Natural killer cell treated with Interleukin-12 subunit alpha and Interleukin-12 subunit beta and Interleukin-15 and Interleukin-18, amount 100 ng/mL, for 72 hours (primary cell): ENCODE measurements at regions not wholly inside any gene's neighbourhood (a gene's known extent, or its start where the extent isn't known, plus 50 kb on each side); places are given as distances from the start of the nearest gene placed in this dataset.
"Not testable (repeated sequence)": the region's sequence is repeated elsewhere in the genome, so short reads cannot be mapped to it uniquely, and the experiment has no call there.

Experiments used
- ATAC-seq, 2 donors: fragments of 150-1000 bp; cut with Tn5 transposase in 1 of 2; sonication (Bioruptor Pico), chemical (Tn5 transposase) in 1 of 2; 2 replicates each; pipeline ENCODE4 v1.10.0; 2021
- DNase-seq: peaks from one replicate; pipeline ENCODE4 v3.0.0; 2022; ENCODE audit warnings: low spot score
- H3K27ac Mint-ChIP-seq, 2 donors: 1 replicate in 1 of 2; 2 replicates in 1 of 2; pipeline ENCODE4 v1.8.0; 2022; ENCODE audit warnings: mixed read lengths in 2 of 2, mild to moderate bottlenecking in 1 of 2, moderate library complexity in 1 of 2
- H3K27me3 Mint-ChIP-seq, 2 donors: 1 replicate in 1 of 2; 2 replicates in 1 of 2; pipeline ENCODE4 v1.8.0; 2022; ENCODE audit warnings: mixed read lengths in 2 of 2
- H3K36me3 Mint-ChIP-seq: one replicate; pipeline ENCODE4 v1.8.0; 2022; ENCODE audit warnings: mixed read lengths
- H3K4me1 Mint-ChIP-seq, 2 donors: 1 replicate in 1 of 2; 2 replicates in 1 of 2; pipeline ENCODE4 v1.8.0; 2022; ENCODE audit warnings: low read depth in 2 of 2, mixed read lengths in 2 of 2, mild to moderate bottlenecking in 1 of 2
- H3K4me3 Mint-ChIP-seq: one replicate; pipeline ENCODE4 v1.8.0; 2022; ENCODE audit warnings: mixed read lengths
- H3K9me3 Mint-ChIP-seq: 2 replicates; pipeline ENCODE4 v1.8.0; 2022; ENCODE audit warnings: mixed read lengths

- Mint-ChIP-seq H3K4me1 (no peaks in the 10 kb centered on the region), H3K36me3 (no peaks in the 10 kb centered on the region), H3K27me3 (peaks cover 8 to 24% of the 10 kb centered on the region in 2 donors), H3K27ac (no peak overlapping the region), H3K4me3 (no peak overlapping the region), H3K9me3 (no peaks in the 10 kb centered on the region)
- DNase-seq (no peak), ATAC-seq (no peak)
These were observed 172.2 kb upstream of the HEY2 start for GRCh38 chr6:125577124-125577662.

- no peaks in the 10 kb centered on the region for H3K36me3 Mint-ChIP-seq
- H3K27ac Mint-ChIP-seq: no peak overlapping the region
- ATAC-seq: no peak
- H3K4me1 Mint-ChIP-seq: no peaks in the 10 kb centered on the region
- no peak overlapping the region for H3K4me3 Mint-ChIP-seq
- H3K9me3 Mint-ChIP-seq: no peaks in the 10 kb centered on the region
- DNase-seq: no peak
- H3K27me3 Mint-ChIP-seq: peaks cover 12 to 52% of the 10 kb centered on the region in 2 donors
These were observed 164.9 kb upstream of the HEY2 start for GRCh38 chr6:125584468-125584939.

- no peaks in the 10 kb centered on the region for H3K36me3 Mint-ChIP-seq
- no peaks in the 10 kb centered on the region for H3K9me3 Mint-ChIP-seq
- no peak overlapping the region for H3K4me3 Mint-ChIP-seq
- no peak for DNase-seq
- peaks cover 14 to 56% of the 10 kb centered on the region in 2 donors for H3K27me3 Mint-ChIP-seq
- no peaks in the 10 kb centered on the region for H3K4me1 Mint-ChIP-seq
- ATAC-seq: no peak
- H3K27ac Mint-ChIP-seq: no peak overlapping the region
These were observed 164.0 kb upstream of the HEY2 start for GRCh38 chr6:125585470-125585869.

GRCh38 chr6:125586074-125586473 is 163.4 kb upstream of the HEY2 start:
- no peak overlapping the region for H3K27ac Mint-ChIP-seq
- H3K4me3 Mint-ChIP-seq: no peak overlapping the region
- no peaks in the 10 kb centered on the region for H3K36me3 Mint-ChIP-seq
- H3K4me1 Mint-ChIP-seq: no peaks in the 10 kb centered on the region
- no peak for ATAC-seq
- H3K9me3 Mint-ChIP-seq: no peaks in the 10 kb centered on the region
- no peak for DNase-seq
- peaks cover 14 to 56% of the 10 kb centered on the region in 2 donors for H3K27me3 Mint-ChIP-seq

- ATAC-seq: no peak
- H3K27ac Mint-ChIP-seq: no peak overlapping the region
- no peaks in the 10 kb centered on the region for H3K4me1 Mint-ChIP-seq
- no peaks in the 10 kb centered on the region for H3K9me3 Mint-ChIP-seq
- H3K4me3 Mint-ChIP-seq: no peak overlapping the region
- DNase-seq: no peak
- peaks cover 14 to 56% of the 10 kb centered on the region in 2 donors for H3K27me3 Mint-ChIP-seq
- H3K36me3 Mint-ChIP-seq: no peaks in the 10 kb centered on the region
These were observed 162.8 kb upstream of the HEY2 start for GRCh38 chr6:125586605-125587004.

GRCh38 chr6:125587666-125588632 is 161.5 kb upstream of the HEY2 start:
- no peak overlapping the region for H3K4me3 Mint-ChIP-seq
- H3K36me3 Mint-ChIP-seq: no peaks in the 10 kb centered on the region
- peaks cover 12 to 51% of the 10 kb centered on the region in 2 donors for H3K27me3 Mint-ChIP-seq
- H3K9me3 Mint-ChIP-seq: no peaks in the 10 kb centered on the region
- no peak overlapping the region for H3K27ac Mint-ChIP-seq
- DNase-seq (no peak), ATAC-seq (no peak)
- no peaks in the 10 kb centered on the region for H3K4me1 Mint-ChIP-seq

GRCh38 chr6:125591796-125592195 is 157.6 kb upstream of the HEY2 start:
- H3K27ac Mint-ChIP-seq, H3K36me3 Mint-ChIP-seq, ATAC-seq, H3K4me3 Mint-ChIP-seq, H3K4me1 Mint-ChIP-seq, DNase-seq, H3K9me3 Mint-ChIP-seq: not testable (repeated sequence)
- H3K27me3 Mint-ChIP-seq: peaks cover 10 to 32% of the 10 kb centered on the region in 2 donors

GRCh38 chr6:125593746-125594145 is 155.7 kb upstream of the HEY2 start:
- DNase-seq: no peak
- Mint-ChIP-seq H3K27me3 (peaks cover 6 to 29% of the 10 kb centered on the region in 2 donors), H3K4me3 (no peak overlapping the region), H3K36me3 (no peaks in the 10 kb centered on the region), H3K9me3 (no peaks in the 10 kb centered on the region), H3K27ac (no peak overlapping the region), H3K4me1 (no peaks in the 10 kb centered on the region)
- ATAC-seq: no peak

GRCh38 chr6:125596020-125596419 is 153.4 kb upstream of the HEY2 start:
- Mint-ChIP-seq H3K4me1 (no peaks in the 10 kb centered on the region), H3K27me3 (peaks cover 7 to 26% of the 10 kb centered on the region in 2 donors), H3K27ac (no peak overlapping the region), H3K36me3 (no peaks in the 10 kb centered on the region), H3K9me3 (no peaks in the 10 kb centered on the region), H3K4me3 (no peak overlapping the region)
- DNase-seq: no peak
- no peak for ATAC-seq

- no peaks in the 10 kb centered on the region for H3K4me1 Mint-ChIP-seq
- no peaks in the 10 kb centered on the region for H3K36me3 Mint-ChIP-seq
- peaks cover 5 to 25% of the 10 kb centered on the region in 2 donors for H3K27me3 Mint-ChIP-seq
- ATAC-seq: no peak
- no peak overlapping the region for H3K27ac Mint-ChIP-seq
- no peak for DNase-seq
- H3K9me3 Mint-ChIP-seq: no peaks in the 10 kb centered on the region
- H3K4me3 Mint-ChIP-seq: no peak overlapping the region
These were observed 151.8 kb upstream of the HEY2 start for GRCh38 chr6:125597411-125598253.

- no peak for ATAC-seq
These were observed 151.0 kb upstream of the HEY2 start for GRCh38 chr6:125598422-125598821.

GRCh38 chr6:125604257-125604656 is 145.2 kb upstream of the HEY2 start:
- Mint-ChIP-seq H3K36me3 (no peaks in the 10 kb centered on the region), H3K27ac (no peak overlapping the region), H3K9me3 (no peaks in the 10 kb centered on the region), H3K4me3 (no peak overlapping the region), H3K27me3 (peaks cover 2 to 20% of the 10 kb centered on the region in 2 donors), H3K4me1 (no peaks in the 10 kb centered on the region)
- no peak for DNase-seq
- ATAC-seq: no peak

More at GRCh38 chr6:125598422-125598821, 151.0 kb upstream of the HEY2 start:
- no peaks in the 10 kb centered on the region for H3K9me3 Mint-ChIP-seq
- no peaks in the 10 kb centered on the region for H3K4me1 Mint-ChIP-seq
- H3K36me3 Mint-ChIP-seq: no peaks in the 10 kb centered on the region
- H3K4me3 Mint-ChIP-seq: no peak overlapping the region
- no peak overlapping the region for H3K27ac Mint-ChIP-seq
- H3K27me3 Mint-ChIP-seq: peaks cover 5 to 29% of the 10 kb centered on the region in 2 donors
- DNase-seq: no peak

GRCh38 chr6:125611573-125612344 is 137.7 kb upstream of the HEY2 start:
- H3K27me3 Mint-ChIP-seq: peaks cover 7 to 34% of the 10 kb centered on the region in 2 donors
- H3K4me1 Mint-ChIP-seq: no peaks in the 10 kb centered on the region
- DNase-seq (no peak), ATAC-seq (no peak)
- H3K9me3 Mint-ChIP-seq: no peaks in the 10 kb centered on the region
- no peak overlapping the region for H3K4me3 Mint-ChIP-seq
- no peaks in the 10 kb centered on the region for H3K36me3 Mint-ChIP-seq
- no peak overlapping the region for H3K27ac Mint-ChIP-seq
